Ishikawa (cell line): ENCODE measurements at regions not wholly inside any gene's neighbourhood (a gene's known extent, or its start where the extent isn't known, plus 50 kb on each side); places are given as distances from the start of the nearest gene placed in this dataset.

ENCODE experiments used
- CREB1 ChIP-seq: IDR thresholded peaks from 2 replicates; pipeline ENCODE4 v1.6.1; 2012; ENCODE audit warnings: low read depth
- FOXM1 ChIP-seq: IDR thresholded peaks from 2 replicates; pipeline ENCODE4 v1.6.1; 2012; ENCODE audit warnings: low read depth, borderline replicate concordance
- RAD21 ChIP-seq: IDR thresholded peaks from 2 replicates; pipeline ENCODE4 v1.6.1; 2012; ENCODE audit warnings: low read depth
- TAF1 ChIP-seq: IDR thresholded peaks from 2 replicates; pipeline ENCODE4 v1.6.1; 2012; ENCODE audit warnings: low read depth, mild to moderate bottlenecking
- TCF12 ChIP-seq: IDR thresholded peaks from 2 replicates; pipeline ENCODE4 v1.6.1; 2012; ENCODE audit warnings: low read depth
- TEAD4 ChIP-seq: IDR thresholded peaks from 2 replicates; pipeline ENCODE4 v1.6.1; 2012

DNA sequence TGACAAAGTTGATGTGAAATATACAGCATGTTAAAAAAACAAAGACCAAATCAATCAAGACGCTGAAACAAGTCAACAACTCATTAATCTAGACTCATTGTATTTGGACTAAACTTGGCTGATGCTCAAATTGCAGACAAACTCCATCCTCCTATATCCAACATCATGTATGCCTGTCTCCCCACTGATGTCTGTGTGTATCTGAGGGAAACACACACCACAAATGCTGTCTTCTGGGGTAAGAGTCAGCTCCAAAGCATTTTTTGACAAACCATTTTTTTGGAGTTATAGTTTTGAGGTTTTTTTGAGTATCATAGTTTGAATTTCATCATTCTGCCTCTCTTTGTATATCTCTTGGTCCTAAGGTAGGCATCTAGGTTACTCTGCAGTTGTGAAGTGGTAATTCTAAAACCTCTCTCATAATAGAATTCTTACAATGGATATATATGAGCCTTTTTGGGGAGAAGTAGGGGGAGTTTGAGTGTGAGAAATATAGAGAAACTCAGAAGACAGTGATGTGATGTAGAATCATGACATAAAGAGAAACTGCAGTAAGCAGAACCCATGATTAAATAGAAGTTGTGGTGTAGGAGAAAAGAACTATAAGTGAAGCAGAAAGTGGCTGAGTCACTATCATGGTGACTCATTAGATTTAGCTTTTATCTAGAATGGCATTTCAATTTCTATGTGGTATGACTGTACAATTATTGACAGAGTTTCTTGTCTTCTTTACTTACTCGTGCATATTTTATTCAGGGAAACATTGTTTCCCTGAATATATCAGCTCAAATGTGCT, 1531.1 kb upstream of the LRRTM3 start:
- TF ChIP-seq RAD21 = no peak
- no peak for TF ChIP-seq CREB1
- no peak for TF ChIP-seq TEAD4
- no peak for TF ChIP-seq TCF12
- no peak for TF ChIP-seq FOXM1
- no peak for TF ChIP-seq TAF1
